Effector memory CD4-positive, alpha-beta T cell (primary cell): ENCODE measurements at regions not wholly inside any gene's neighbourhood (a gene's known extent, or its start where the extent isn't known, plus 50 kb on each side); places are given as distances from the start of the nearest gene placed in this dataset.

Experiments used
- DNase-seq, 3 donors: peaks; one replicate each; pipeline ENCODE4 v3.0.0-alpha.2; 2020
- H3K27ac ChIP-seq: 2 replicates; pipeline ENCODE4 v1.7.0; 2013; ENCODE audit warnings: mild to moderate bottlenecking, low read length, moderate library complexity; ENCODE audit not compliant: insufficient read depth, poor library complexity, severe bottlenecking
- H3K27me3 ChIP-seq: replicated peaks from 2 replicates; pipeline ENCODE4 v1.7.0; 2013; ENCODE audit warnings: mild to moderate bottlenecking, low read length; ENCODE audit not compliant: insufficient read depth, control insufficient read depth, poor library complexity, severe bottlenecking
- H3K36me3 ChIP-seq: 2 replicates; pipeline ENCODE4 v1.7.0; 2013; ENCODE audit warnings: mild to moderate bottlenecking, low read length, moderate library complexity; ENCODE audit not compliant: control insufficient read depth, insufficient read depth
- H3K4me1 ChIP-seq: 2 replicates; pipeline ENCODE4 v1.7.0; 2013; ENCODE audit warnings: low read length, mild to moderate bottlenecking; ENCODE audit not compliant: control insufficient read depth, insufficient read depth, poor library complexity, severe bottlenecking
- H3K4me3 ChIP-seq: 2 replicates; pipeline ENCODE4 v1.7.0; 2013; ENCODE audit warnings: low read length, low read depth, mild to moderate bottlenecking; ENCODE audit not compliant: insufficient read depth, poor library complexity, severe bottlenecking
- H3K9me3 ChIP-seq: 2 replicates; pipeline ENCODE4 v1.7.0; 2013; ENCODE audit warnings: mild to moderate bottlenecking, low read length, moderate library complexity; ENCODE audit not compliant: control insufficient read depth

GRCh38 chr6:147666255-147666654 is 157.8 kb downstream of the SAMD5 start:
- Histone ChIP-seq H3K36me3 (no peaks in the 10 kb centered on the region), H3K9me3 (no peaks in the 10 kb centered on the region), H3K27me3 (no peaks in the 10 kb centered on the region), H3K4me1 (no peaks in the 10 kb centered on the region), H3K4me3 (no peak overlapping the region), H3K27ac (no peak overlapping the region)
- no peak for DNase-seq

GRCh38 chr6:147667082-147667481 is 158.6 kb downstream of the SAMD5 start:
- Histone ChIP-seq H3K36me3 (no peaks in the 10 kb centered on the region), H3K4me1 (no peaks in the 10 kb centered on the region), H3K9me3 (no peaks in the 10 kb centered on the region), H3K27me3 (no peaks in the 10 kb centered on the region), H3K4me3 (no peak overlapping the region), H3K27ac (no peak overlapping the region)
- no peak for DNase-seq

- no peak overlapping the region for H3K4me3 ChIP-seq
- H3K36me3 ChIP-seq: no peaks in the 10 kb centered on the region
- H3K9me3 ChIP-seq: no peaks in the 10 kb centered on the region
- no peak for DNase-seq
- H3K27me3 ChIP-seq: no peaks in the 10 kb centered on the region
- H3K27ac ChIP-seq: no peak overlapping the region
- no peaks in the 10 kb centered on the region for H3K4me1 ChIP-seq
Observed at GRCh38 chr6:147674099-147674498, 165.6 kb downstream of the SAMD5 start.

- no peak for DNase-seq
- Histone ChIP-seq H3K4me3 (no peak overlapping the region), H3K27me3 (no peaks in the 10 kb centered on the region), H3K4me1 (no peaks in the 10 kb centered on the region), H3K36me3 (no peaks in the 10 kb centered on the region), H3K9me3 (no peaks in the 10 kb centered on the region), H3K27ac (no peak overlapping the region)
Observed at GRCh38 chr6:147674794-147675193, 166.3 kb downstream of the SAMD5 start.

GRCh38 chr6:147675281-147675680 is 166.8 kb downstream of the SAMD5 start:
- no peaks in the 10 kb centered on the region for H3K4me1 ChIP-seq
- no peaks in the 10 kb centered on the region for H3K27me3 ChIP-seq
- H3K9me3 ChIP-seq: no peaks in the 10 kb centered on the region
- no peak overlapping the region for H3K4me3 ChIP-seq
- H3K36me3 ChIP-seq: no peaks in the 10 kb centered on the region
- H3K27ac ChIP-seq: no peak overlapping the region
- no peak for DNase-seq

GRCh38 chr6:147676495-147677199 is 168.2 kb downstream of the SAMD5 start:
- DNase-seq: no peak
- H3K36me3 ChIP-seq: no peaks in the 10 kb centered on the region
- H3K4me1 ChIP-seq: no peaks in the 10 kb centered on the region
- H3K27me3 ChIP-seq: no peaks in the 10 kb centered on the region
- H3K9me3 ChIP-seq: no peaks in the 10 kb centered on the region
- H3K4me3 ChIP-seq: no peak overlapping the region
- H3K27ac ChIP-seq: no peak overlapping the region

- DNase-seq: no peak
- Histone ChIP-seq H3K4me1 (no peaks in the 10 kb centered on the region), H3K27ac (no peak overlapping the region), H3K4me3 (no peak overlapping the region), H3K27me3 (no peaks in the 10 kb centered on the region), H3K36me3 (no peaks in the 10 kb centered on the region), H3K9me3 (no peaks in the 10 kb centered on the region)
Observed at GRCh38 chr6:147677647-147678046, 169.2 kb downstream of the SAMD5 start.

- DNase-seq: no peak
- Histone ChIP-seq H3K4me1 (no peaks in the 10 kb centered on the region), H3K27ac (no peak overlapping the region), H3K36me3 (no peaks in the 10 kb centered on the region), H3K4me3 (no peak overlapping the region), H3K27me3 (no peaks in the 10 kb centered on the region), H3K9me3 (no peaks in the 10 kb centered on the region)
Observed at GRCh38 chr6:147678253-147678652, 169.8 kb downstream of the SAMD5 start.

- no peak for DNase-seq
- no peaks in the 10 kb centered on the region for H3K9me3 ChIP-seq
- H3K36me3 ChIP-seq: no peaks in the 10 kb centered on the region
- H3K27ac ChIP-seq: no peak overlapping the region
- no peak overlapping the region for H3K4me3 ChIP-seq
- H3K4me1 ChIP-seq: no peaks in the 10 kb centered on the region
- no peaks in the 10 kb centered on the region for H3K27me3 ChIP-seq
Observed at GRCh38 chr6:147684906-147685305, 176.4 kb downstream of the SAMD5 start.

GRCh38 chr6:147689398-147689797 is 180.9 kb downstream of the SAMD5 start:
- Histone ChIP-seq H3K36me3 (no peaks in the 10 kb centered on the region), H3K9me3 (no peaks in the 10 kb centered on the region), H3K27me3 (no peaks in the 10 kb centered on the region), H3K4me3 (no peak overlapping the region), H3K27ac (no peak overlapping the region), H3K4me1 (no peaks in the 10 kb centered on the region)
- no peak for DNase-seq
